AG08395 (cell line): ENCODE measurements at regions not wholly inside any gene's neighbourhood (a gene's known extent, or its start where the extent isn't known, plus 50 kb on each side); places are given as distances from the start of the nearest gene placed in this dataset.
"Not testable (repeated sequence)": the region's sequence is repeated elsewhere in the genome, so short reads cannot be mapped to it uniquely, and the experiment has no call there.

Source experiments
- DNase-seq: peaks from one replicate; pipeline ENCODE4 v3.0.0; 2012; ENCODE audit warnings: mixed read lengths, low spot score

GRCh38 chrX:63179852-63180251 lies 171.3 kb downstream of the SPIN4 start:
- not testable (repeated sequence) for DNase-seq

- not testable (repeated sequence) for DNase-seq
These were observed 174.6 kb downstream of the SPIN4 start for GRCh38 chrX:63176578-63176977.

- DNase-seq: not testable (repeated sequence)
These were observed 177.1 kb downstream of the SPIN4 start for GRCh38 chrX:63173841-63174718.

GRCh38 chrX:63169416-63169815 lies 181.7 kb downstream of the SPIN4 start:
- DNase-seq: not testable (repeated sequence)

- not testable (repeated sequence) for DNase-seq
These were observed 182.2 kb downstream of the SPIN4 start for GRCh38 chrX:63168949-63169348.

- not testable (repeated sequence) for DNase-seq
These were observed 184.1 kb downstream of the SPIN4 start for GRCh38 chrX:63167002-63167401.

GRCh38 chrX:63160994-63161393 lies 190.1 kb downstream of the SPIN4 start:
- not testable (repeated sequence) for DNase-seq

GRCh38 chrX:63160340-63160739 lies 190.8 kb downstream of the SPIN4 start:
- DNase-seq: not testable (repeated sequence)

- not testable (repeated sequence) for DNase-seq
These were observed 205.6 kb downstream of the SPIN4 start for GRCh38 chrX:63145526-63145925.

GRCh38 chrX:63142588-63142987 lies 208.5 kb downstream of the SPIN4 start:
- DNase-seq: not testable (repeated sequence)

- DNase-seq: not testable (repeated sequence)
These were observed 215.3 kb downstream of the SPIN4 start for GRCh38 chrX:63135859-63136258.

- DNase-seq: no peak
These were observed 222.6 kb downstream of the SPIN4 start for GRCh38 chrX:63128509-63128908.

- no peak for DNase-seq
These were observed 235.9 kb downstream of the SPIN4 start for GRCh38 chrX:63115196-63115595.

- DNase-seq: no peak
These were observed 249.1 kb downstream of the SPIN4 start for GRCh38 chrX:63101879-63102620.

GRCh38 chrX:63058204-63058603 lies 292.9 kb downstream of the SPIN4 start:
- DNase-seq: no peak

- no peak for DNase-seq
These were observed 300.9 kb downstream of the SPIN4 start for GRCh38 chrX:63050225-63050624.

- DNase-seq: no peak
These were observed 318.3 kb downstream of the SPIN4 start for GRCh38 chrX:63032811-63033210.

GRCh38 chrX:63013549-63013948 lies 337.6 kb downstream of the SPIN4 start:
- DNase-seq: no peak

GRCh38 chrX:63012574-63012973 lies 338.6 kb downstream of the SPIN4 start:
- DNase-seq: no peak

- not testable (repeated sequence) for DNase-seq
These were observed 350.9 kb downstream of the SPIN4 start for GRCh38 chrX:63000196-63000595.
